Activated naive CD4-positive, alpha-beta T cell treated with anti-CD3 and anti-CD28 coated beads for 36 hours (primary cell): ENCODE measurements at regions not wholly inside any gene's neighbourhood (a gene's known extent, or its start where the extent isn't known, plus 50 kb on each side); places are given as distances from the start of the nearest gene placed in this dataset.

Experiments used
- CTCF ChIA-PET: fragments of 350-600 bp; sonication (Branson Sonifier 250); formaldehyde crosslinking; loops from one replicate; lab custom pipeline; 2021; ENCODE audit warnings: antibody characterized with exemption; lab: Charles Lee
- DNase-seq: peaks from one replicate; pipeline ENCODE4 v3.0.0-alpha.2; 2020
- H3K27ac Mint-ChIP-seq: one replicate; pipeline ENCODE4 v1.8.0; 2021; ENCODE audit warnings: mild to moderate bottlenecking, mixed read lengths
- H3K27me3 Mint-ChIP-seq: one replicate; pipeline ENCODE4 v1.8.0; 2021; ENCODE audit warnings: low read depth, mixed read lengths
- H3K36me3 Mint-ChIP-seq: one replicate; pipeline ENCODE4 v1.8.0; 2021; ENCODE audit warnings: low read depth, mixed read lengths
- H3K4me1 Mint-ChIP-seq: one replicate; pipeline ENCODE4 v1.8.0; 2021; ENCODE audit warnings: low read depth, mixed read lengths
- H3K4me3 Mint-ChIP-seq: one replicate; pipeline ENCODE4 v1.8.0; 2021; ENCODE audit warnings: mild to moderate bottlenecking, moderate library complexity, mixed read lengths
- H3K9me3 Mint-ChIP-seq: one replicate; pipeline ENCODE4 v1.8.0; 2021; ENCODE audit warnings: mixed read lengths
- intact Hi-C: fragments of 100-400 bp; cut with micrococcal nuclease; formaldehyde crosslinking; loops from one replicate; pipeline ENCODE4 v1.15.1; 2023

DNA sequence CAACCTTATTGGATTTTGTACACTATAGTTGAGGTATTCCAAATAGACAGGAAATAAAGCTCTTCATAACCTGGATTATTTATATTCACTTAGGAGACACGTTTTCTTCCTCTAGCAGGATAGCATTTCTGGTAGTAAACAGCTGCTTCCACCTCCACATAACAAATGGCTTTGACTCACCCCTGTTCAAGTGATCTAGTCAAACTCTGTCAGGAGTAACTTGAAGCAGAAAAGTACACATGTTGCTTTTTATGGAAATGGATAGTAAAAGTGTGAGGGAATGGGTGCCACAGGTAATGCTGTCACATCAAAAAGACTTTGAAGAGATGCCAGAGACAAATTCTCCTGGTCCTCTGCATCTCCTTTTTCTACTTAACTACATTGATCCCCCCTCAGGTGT lies 258.7 kb upstream of the SLC7A11 start:
- Mint-ChIP-seq H3K36me3 (no peaks in the 10 kb centered on the region), H3K27ac (no peak overlapping the region), H3K4me3 (no peak overlapping the region), H3K4me1 (no peaks in the 10 kb centered on the region), H3K27me3 (no peaks in the 10 kb centered on the region), H3K9me3 (peaks cover 12% of the 10 kb centered on the region)
- CTCF ChIA-PET = interaction anchor here (1.1 kb wide), 1 partner anchor 8 kb away, joined by 3 read pairs; no protein-coding TSS in a partner anchor
- DNase-seq = no peak
- intact Hi-C loops = no loop called here

- Mint-ChIP-seq H3K9me3 (peaks cover 12% of the 10 kb centered on the region), H3K27me3 (no peaks in the 10 kb centered on the region), H3K36me3 (no peaks in the 10 kb centered on the region), H3K4me1 (no peaks in the 10 kb centered on the region), H3K4me3 (no peak overlapping the region), H3K27ac (no peak overlapping the region)
- CTCF ChIA-PET = no interaction called here
- no peak for DNase-seq
- intact Hi-C loops = no loop called here
Measured at GRCh38 chr4:138499627-138500026, 257.5 kb upstream of the SLC7A11 start.

DNA sequence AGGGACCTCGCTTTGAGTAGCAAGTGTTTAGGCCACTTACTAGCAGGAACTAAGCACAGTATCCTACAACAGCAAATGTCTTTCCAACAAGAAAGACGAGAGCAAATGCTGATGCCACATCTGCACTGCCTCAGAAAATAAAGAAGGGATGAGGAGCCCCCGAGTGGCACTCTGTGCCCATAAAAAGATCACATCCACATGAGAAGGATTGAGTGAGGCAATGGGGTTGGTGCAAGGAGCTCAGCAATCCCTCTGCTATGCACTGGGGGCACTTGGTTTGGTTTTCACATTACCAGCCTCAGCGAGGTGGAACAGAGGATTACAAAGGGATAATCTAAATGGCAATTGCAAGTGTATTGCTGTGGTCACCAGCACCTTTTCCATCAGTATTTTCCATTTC lies 252.8 kb upstream of the SLC7A11 start:
- Mint-ChIP-seq H3K4me3 (no peak overlapping the region), H3K9me3 (peaks cover 2% of the 10 kb centered on the region), H3K27me3 (no peaks in the 10 kb centered on the region), H3K27ac (no peak overlapping the region), H3K4me1 (no peaks in the 10 kb centered on the region), H3K36me3 (no peaks in the 10 kb centered on the region)
- peak; percentile 4 for DNase-seq
- CTCF ChIA-PET = interaction anchor here (0.6 kb wide), 1 partner anchor 392 kb away, joined by 3 read pairs; no protein-coding TSS in a partner anchor
- intact Hi-C loops = no loop called here

DNA sequence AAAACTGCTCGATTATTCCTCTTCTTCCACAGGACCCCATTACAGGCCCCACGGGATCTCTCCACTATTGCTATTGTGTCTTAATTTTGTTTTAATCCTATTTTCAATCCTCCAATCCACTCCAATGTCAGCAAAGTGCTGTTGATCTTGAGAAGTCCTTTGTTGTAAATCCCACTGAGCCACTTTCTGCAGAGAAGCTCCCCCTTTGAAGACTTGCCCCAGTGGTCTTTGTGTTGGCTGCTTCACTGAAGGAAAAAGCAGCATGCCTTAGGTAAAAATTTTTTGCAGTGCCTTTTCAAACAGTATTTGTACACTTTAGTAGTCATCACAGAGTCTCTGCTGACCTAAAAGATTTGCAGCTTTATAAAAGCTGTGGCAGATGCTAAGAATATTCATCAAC lies 252.0 kb upstream of the SLC7A11 start:
- CTCF ChIA-PET = no interaction called here

DNA sequence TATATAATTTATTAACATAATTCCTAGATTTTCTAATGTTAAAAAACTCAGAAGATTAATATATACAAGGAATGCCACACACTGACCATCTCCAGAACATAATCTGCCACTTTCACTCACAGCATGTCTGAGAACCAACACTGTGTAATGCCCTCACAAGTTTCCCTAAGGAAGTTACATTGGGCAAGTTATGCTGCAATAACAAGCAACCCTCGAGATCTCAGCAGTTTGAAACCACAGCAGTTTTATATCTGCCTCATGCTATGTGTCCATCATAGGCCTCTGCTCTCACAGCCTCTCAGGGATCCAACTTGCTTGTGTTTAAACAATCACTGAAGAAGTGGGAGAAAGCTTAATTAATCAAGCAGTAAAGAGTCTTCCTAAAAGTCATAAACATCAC lies 250.0 kb upstream of the SLC7A11 start:
- H3K9me3 Mint-ChIP-seq = no peaks in the 10 kb centered on the region
- intact Hi-C loops = no loop called here
- no peak overlapping the region for H3K27ac Mint-ChIP-seq
- no peaks in the 10 kb centered on the region for H3K4me1 Mint-ChIP-seq
- no peak for DNase-seq
- H3K4me3 Mint-ChIP-seq = no peak overlapping the region
- no peaks in the 10 kb centered on the region for H3K27me3 Mint-ChIP-seq
- CTCF ChIA-PET = interaction anchor here (1.2 kb wide), 1 partner anchor 8 kb away, joined by 3 read pairs; no protein-coding TSS in a partner anchor
- H3K36me3 Mint-ChIP-seq = no peaks in the 10 kb centered on the region

More for the DNA sequence above, 252.0 kb upstream of the SLC7A11 start:
- no peak for DNase-seq
- H3K27ac Mint-ChIP-seq = no peak overlapping the region
- no peaks in the 10 kb centered on the region for H3K4me1 Mint-ChIP-seq
- peaks cover under 1% of the 10 kb centered on the region for H3K9me3 Mint-ChIP-seq
- H3K36me3 Mint-ChIP-seq = no peaks in the 10 kb centered on the region
- H3K27me3 Mint-ChIP-seq = no peaks in the 10 kb centered on the region
- intact Hi-C loops = no loop called here
- H3K4me3 Mint-ChIP-seq = no peak overlapping the region

- H3K4me1 Mint-ChIP-seq = no peaks in the 10 kb centered on the region
- no peaks in the 10 kb centered on the region for H3K27me3 Mint-ChIP-seq
- H3K27ac Mint-ChIP-seq = no peak overlapping the region
- no peak overlapping the region for H3K4me3 Mint-ChIP-seq
- no peaks in the 10 kb centered on the region for H3K9me3 Mint-ChIP-seq
- no peaks in the 10 kb centered on the region for H3K36me3 Mint-ChIP-seq
- DNase-seq = no peak
- intact Hi-C loops = no loop called here
- CTCF ChIA-PET = no interaction called here
Measured at GRCh38 chr4:138488533-138488932, 246.4 kb upstream of the SLC7A11 start.

DNA sequence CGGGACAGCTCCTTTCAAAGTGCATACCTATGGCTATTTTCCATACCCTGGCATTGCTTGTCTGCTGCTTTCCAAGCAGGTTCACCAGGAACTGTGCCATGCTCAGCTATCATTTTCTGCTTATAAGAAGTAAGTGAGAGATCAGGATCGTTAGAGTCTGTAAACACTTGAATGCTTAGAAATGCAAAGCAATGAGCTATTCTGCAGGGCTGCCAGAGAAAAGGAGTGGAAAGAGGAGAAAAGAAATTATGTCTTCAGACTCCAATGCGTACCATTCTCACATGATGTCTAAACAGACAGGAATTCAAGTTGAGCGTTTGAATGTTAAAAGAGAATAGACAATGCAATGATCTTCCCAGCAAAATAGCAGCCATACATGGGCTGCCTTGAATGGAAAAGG lies 245.5 kb upstream of the SLC7A11 start:
- Mint-ChIP-seq H3K9me3 (peaks cover 2% of the 10 kb centered on the region), H3K27ac (no peak overlapping the region), H3K4me3 (no peak overlapping the region), H3K27me3 (no peaks in the 10 kb centered on the region), H3K4me1 (no peaks in the 10 kb centered on the region), H3K36me3 (no peaks in the 10 kb centered on the region)
- no peak for DNase-seq
- intact Hi-C loops = no loop called here
- CTCF ChIA-PET = no interaction called here

GRCh38 chr4:138487230-138487629 lies 245.1 kb upstream of the SLC7A11 start:
- no peaks in the 10 kb centered on the region for H3K4me1 Mint-ChIP-seq
- H3K4me3 Mint-ChIP-seq = no peak overlapping the region
- peaks cover 2% of the 10 kb centered on the region for H3K9me3 Mint-ChIP-seq
- H3K27ac Mint-ChIP-seq = no peak overlapping the region
- H3K36me3 Mint-ChIP-seq = no peaks in the 10 kb centered on the region
- DNase-seq = no peak
- H3K27me3 Mint-ChIP-seq = no peaks in the 10 kb centered on the region
- CTCF ChIA-PET = no interaction called here
- intact Hi-C loops = no loop called here

GRCh38 chr4:138485498-138485897 lies 243.3 kb upstream of the SLC7A11 start:
- Mint-ChIP-seq H3K9me3 (peaks cover 5% of the 10 kb centered on the region), H3K4me3 (no peak overlapping the region)

DNA sequence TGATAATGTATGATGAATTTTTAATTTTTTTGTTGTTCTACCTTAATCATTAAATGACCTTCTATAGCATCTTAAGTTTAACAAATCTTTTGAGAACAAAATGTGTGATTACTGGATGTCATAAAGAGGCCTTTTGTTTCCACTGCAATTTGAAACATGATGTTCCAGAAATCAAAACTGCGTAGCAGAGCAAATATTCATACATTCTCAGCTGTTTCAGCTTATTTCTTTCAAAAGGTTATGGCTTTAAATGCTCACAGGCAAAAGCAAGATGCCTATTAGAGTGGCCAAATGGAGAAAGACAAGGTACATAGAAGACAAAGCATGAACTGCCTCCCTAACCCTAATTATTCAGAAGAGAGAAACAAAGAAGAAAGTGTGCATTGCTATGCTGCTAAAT lies 233.0 kb upstream of the SLC7A11 start:
- Mint-ChIP-seq H3K9me3 (peaks cover 2% of the 10 kb centered on the region), H3K27ac (no peak overlapping the region), H3K27me3 (no peaks in the 10 kb centered on the region), H3K4me3 (no peak overlapping the region), H3K4me1 (no peaks in the 10 kb centered on the region), H3K36me3 (no peaks in the 10 kb centered on the region)
- no peak for DNase-seq
- intact Hi-C loops = loop anchor here (10.0 kb wide), 1 partner anchor 400 kb away; no protein-coding TSS in a partner anchor
- CTCF ChIA-PET = no interaction called here

More at GRCh38 chr4:138485498-138485897, 243.3 kb upstream of the SLC7A11 start:
- no peak for DNase-seq
- no peaks in the 10 kb centered on the region for H3K4me1 Mint-ChIP-seq
- H3K36me3 Mint-ChIP-seq = no peaks in the 10 kb centered on the region
- CTCF ChIA-PET = no interaction called here
- H3K27ac Mint-ChIP-seq = no peak overlapping the region
- no peaks in the 10 kb centered on the region for H3K27me3 Mint-ChIP-seq
- intact Hi-C loops = no loop called here

- H3K36me3 Mint-ChIP-seq = no peaks in the 10 kb centered on the region
- H3K4me3 Mint-ChIP-seq = no peak overlapping the region
- no peak overlapping the region for H3K27ac Mint-ChIP-seq
- no peaks in the 10 kb centered on the region for H3K9me3 Mint-ChIP-seq
- no peaks in the 10 kb centered on the region for H3K4me1 Mint-ChIP-seq
- CTCF ChIA-PET = no interaction called here
- DNase-seq = no peak
- no peaks in the 10 kb centered on the region for H3K27me3 Mint-ChIP-seq
- intact Hi-C loops = loop anchor here (10.0 kb wide), 1 partner anchor 401 kb away; no protein-coding TSS in a partner anchor
Measured at GRCh38 chr4:138473339-138473738, 231.2 kb upstream of the SLC7A11 start.

GRCh38 chr4:138460477-138461414 lies 218.6 kb upstream of the SLC7A11 start:
- Mint-ChIP-seq H3K27ac (no peak overlapping the region), H3K9me3 (peaks cover 3% of the 10 kb centered on the region), H3K27me3 (no peaks in the 10 kb centered on the region), H3K36me3 (no peaks in the 10 kb centered on the region), H3K4me1 (no peaks in the 10 kb centered on the region), H3K4me3 (no peak overlapping the region)
- intact Hi-C loops = no loop called here
- DNase-seq = no peak
- CTCF ChIA-PET = no interaction called here

GRCh38 chr4:138458751-138459150 lies 216.6 kb upstream of the SLC7A11 start:
- Mint-ChIP-seq H3K4me3 (no peak overlapping the region), H3K27ac (no peak overlapping the region), H3K36me3 (no peaks in the 10 kb centered on the region), H3K9me3 (peaks cover 3% of the 10 kb centered on the region), H3K27me3 (no peaks in the 10 kb centered on the region), H3K4me1 (no peaks in the 10 kb centered on the region)
- DNase-seq = no peak
- CTCF ChIA-PET = no interaction called here
- intact Hi-C loops = no loop called here
